ENCODE measurements at regions not wholly inside any gene's neighbourhood (a gene's known extent, or its start where the extent isn't known, plus 50 kb on each side); places are given as distances from the start of the nearest gene placed in this dataset.

GRCh38 chr10:131006458-131007256 lies 304.9 kb downstream of the TCERG1L start:
- TF ChIP-seq CTCF (IDR thresholded peaks at IDR 0.05) (no peak), TCF7L2 (IDR thresholded peaks at IDR 0.05; ENCODE audit: low read depth, low read length) (no peak), POLR2AphosphoS5 (IDR thresholded peaks at IDR 0.05; ENCODE audit: low read depth, low read length) (no peak), SIN3A (IDR thresholded peaks at IDR 0.05; ENCODE audit: borderline replicate concordance, insufficient read depth, low read depth, low read length) (no peak), REST (IDR thresholded peaks at IDR 0.05; ENCODE audit: insufficient read depth in 1 of 2, low read depth in 2 of 2, low read length in 1 of 2) (no peak)
- H3K27ac ChIP-seq (ENCODE audit: low read length) = no peak overlapping the region
- no peak for ATAC-seq
- in situ Hi-C loops (cut with HindIII; ENCODE audit: low pct_unique_long_range_greater_than_20kb, low sequenced_read_pairs) (no loop called here), intact Hi-C loops (cut with micrococcal nuclease; ENCODE audit: unreplicated experiment) (no loop called here)
- CTCF ChIA-PET = no interaction called here
- no peak overlapping the region for H3K4me3 ChIP-seq (ENCODE audit: low read depth in 2 of 2, low read length in 2 of 2)
- POLR2A ChIA-PET = no interaction called here
- no peaks in the 10 kb centered on the region for H3K36me3 ChIP-seq (ENCODE audit: control insufficient read depth, insufficient read depth, low read length)
- no peaks in the 10 kb centered on the region for H3K4me1 ChIP-seq (ENCODE audit: control insufficient read depth, insufficient read depth, low read length)
- peaks cover 11% of the 10 kb centered on the region; the same call in 1 of the 2 replicates for H3K27me3 ChIP-seq (ENCODE audit: control insufficient read depth, insufficient read depth, low read length)
- no peaks in the 10 kb centered on the region for H3K9me3 ChIP-seq (ENCODE audit: control insufficient read depth, insufficient read depth, low read depth, low read length)
- BruUV-seq (replicated peaks) = no TSS peak
- DNase-seq (ENCODE audit: low read depth, low spot score) = no peak

- intact Hi-C loops (cut with micrococcal nuclease; ENCODE audit: unreplicated experiment) = no loop called here
- in situ Hi-C loops (cut with HindIII; ENCODE audit: low pct_unique_long_range_greater_than_20kb, low sequenced_read_pairs) = no loop called here
- CTCF ChIA-PET = no interaction called here
Observed at GRCh38 chr10:131009791-131010190, 301.7 kb downstream of the TCERG1L start.

More at GRCh38 chr10:131009791-131010190, 301.7 kb downstream of the TCERG1L start:
- no peak overlapping the region for H3K27ac ChIP-seq (ENCODE audit: low read length)
- POLR2A ChIA-PET = no interaction called here
- no peak overlapping the region for H3K4me3 ChIP-seq (ENCODE audit: low read depth in 2 of 2, low read length in 2 of 2)
- ATAC-seq (no peak), DNase-seq (ENCODE audit: low read depth, low spot score) (no peak)
- TF ChIP-seq REST (IDR thresholded peaks at IDR 0.05; ENCODE audit: insufficient read depth in 1 of 2, low read depth in 2 of 2, low read length in 1 of 2) (no peak), CTCF (IDR thresholded peaks at IDR 0.05) (no peak), POLR2AphosphoS5 (IDR thresholded peaks at IDR 0.05; ENCODE audit: low read depth, low read length) (no peak), SIN3A (IDR thresholded peaks at IDR 0.05; ENCODE audit: borderline replicate concordance, insufficient read depth, low read depth, low read length) (no peak), TCF7L2 (IDR thresholded peaks at IDR 0.05; ENCODE audit: low read depth, low read length) (no peak)
- peaks cover 3% of the 10 kb centered on the region; the same call in 1 of the 2 replicates for H3K27me3 ChIP-seq (ENCODE audit: control insufficient read depth, insufficient read depth, low read length)
- no peaks in the 10 kb centered on the region for H3K36me3 ChIP-seq (ENCODE audit: control insufficient read depth, insufficient read depth, low read length)
- BruUV-seq (replicated peaks) = no TSS peak
- H3K9me3 ChIP-seq (ENCODE audit: control insufficient read depth, insufficient read depth, low read depth, low read length) = no peaks in the 10 kb centered on the region
- no peaks in the 10 kb centered on the region for H3K4me1 ChIP-seq (ENCODE audit: control insufficient read depth, insufficient read depth, low read length)
